DND-41 (cell line): ENCODE measurements at regions not wholly inside any gene's neighbourhood (a gene's known extent, or its start where the extent isn't known, plus 50 kb on each side); places are given as distances from the start of the nearest gene placed in this dataset.

Experiments used
- EZH2 ChIP-seq: IDR thresholded peaks from 3 replicates; pipeline ENCODE4 v1.6.1; 2012; ENCODE audit warnings: borderline replicate concordance, low read depth, mild to moderate bottlenecking, moderate library complexity, low read length, inconsistent platforms; ENCODE audit not compliant: severe bottlenecking
- TF ChIP-seq, protein P1 (sequence below): IDR thresholded peaks from 2 replicates; pipeline ENCODE4 v1.5.1; 2012; ENCODE audit warnings: borderline replicate concordance, low read length, moderate library complexity, mild to moderate bottlenecking; ENCODE audit not compliant: poor library complexity, severe bottlenecking; ENCODE audit errors: extremely low read depth

DNA sequence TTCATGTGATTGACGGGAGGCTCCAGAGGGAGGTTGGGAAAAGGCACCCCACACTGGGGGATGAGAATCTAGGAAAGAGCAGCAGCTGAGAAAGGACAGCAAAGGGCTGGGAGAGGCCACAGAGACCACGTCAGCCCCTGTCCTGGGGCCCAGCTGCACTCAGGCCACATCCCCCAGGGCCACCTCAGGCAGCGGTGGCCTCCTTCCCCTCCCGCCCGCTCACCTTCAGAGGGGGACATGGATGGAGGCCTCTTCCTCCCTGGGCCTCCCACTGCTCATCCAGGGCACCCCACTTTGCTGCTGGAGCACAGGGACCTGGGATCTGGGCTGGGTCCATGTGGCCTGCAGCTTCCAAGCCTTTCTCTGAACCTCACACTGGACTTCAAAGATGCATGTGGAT lies 199.8 kb upstream of the HDAC4 start:
- no peak for TF ChIP-seq EZH2
- TF ChIP-seq, protein P1, sequence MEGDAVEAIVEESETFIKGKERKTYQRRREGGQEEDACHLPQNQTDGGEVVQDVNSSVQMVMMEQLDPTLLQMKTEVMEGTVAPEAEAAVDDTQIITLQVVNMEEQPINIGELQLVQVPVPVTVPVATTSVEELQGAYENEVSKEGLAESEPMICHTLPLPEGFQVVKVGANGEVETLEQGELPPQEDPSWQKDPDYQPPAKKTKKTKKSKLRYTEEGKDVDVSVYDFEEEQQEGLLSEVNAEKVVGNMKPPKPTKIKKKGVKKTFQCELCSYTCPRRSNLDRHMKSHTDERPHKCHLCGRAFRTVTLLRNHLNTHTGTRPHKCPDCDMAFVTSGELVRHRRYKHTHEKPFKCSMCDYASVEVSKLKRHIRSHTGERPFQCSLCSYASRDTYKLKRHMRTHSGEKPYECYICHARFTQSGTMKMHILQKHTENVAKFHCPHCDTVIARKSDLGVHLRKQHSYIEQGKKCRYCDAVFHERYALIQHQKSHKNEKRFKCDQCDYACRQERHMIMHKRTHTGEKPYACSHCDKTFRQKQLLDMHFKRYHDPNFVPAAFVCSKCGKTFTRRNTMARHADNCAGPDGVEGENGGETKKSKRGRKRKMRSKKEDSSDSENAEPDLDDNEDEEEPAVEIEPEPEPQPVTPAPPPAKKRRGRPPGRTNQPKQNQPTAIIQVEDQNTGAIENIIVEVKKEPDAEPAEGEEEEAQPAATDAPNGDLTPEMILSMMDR, result no peak
